Testis (tissue), 2 donors: ENCODE measurements at regions not wholly inside any gene's neighbourhood (a gene's known extent, or its start where the extent isn't known, plus 50 kb on each side); places are given as distances from the start of the nearest gene placed in this dataset.

Source experiments
- DNase-seq: peaks from one replicate; pipeline ENCODE4 v3.0.0-alpha.2; 2019
- H3K27ac ChIP-seq, 2 donors: fragments of 200-600 bp; sonication (generic); one replicate each; pipeline ENCODE4 v1.5.1; 2019
- H3K27me3 ChIP-seq: fragments of 200-600 bp; sonication (generic); one replicate; pipeline ENCODE4 v1.5.1; 2019
- H3K36me3 ChIP-seq: fragments of 200-600 bp; sonication (generic); one replicate; pipeline ENCODE4 v1.5.1; 2017; ENCODE audit warnings: low read depth; ENCODE audit errors: missing control alignments
- H3K4me1 ChIP-seq: fragments of 200-600 bp; sonication (generic); one replicate; pipeline ENCODE4 v1.5.1; 2019
- H3K4me3 ChIP-seq, 2 donors: fragments of 200-600 bp; sonication (generic); one replicate each; pipeline ENCODE4 v1.5.1; 2017 to 2019
- H3K9me3 ChIP-seq: fragments of 200-600 bp; sonication (generic); one replicate; pipeline ENCODE4 v1.5.1; 2017
- POLR2A ChIP-seq: fragments of 450-650 bp; IDR thresholded peaks from one replicate; pipeline ENCODE4 v1.6.1; 2017; ENCODE audit warnings: antibody characterized with exemption, mild to moderate bottlenecking, moderate library complexity
- WGBS, 2 donors: methylation state at CpG; one replicate each; pipeline ENCODE4 v1.1.5; 2018; 5-methylcytosine and 5-hydroxymethylcytosine counted together
- intact Hi-C: fragments of 100-400 bp; cut with DNase I; formaldehyde crosslinking; loops from one replicate; pipeline ENCODE4 v1.15.1; 2023; ENCODE audit warnings: low total_unique reads
- TF ChIP-seq, protein P1 (sequence below), 3 experiments: fragments of 450-650 bp in 2 of 3; fragments of 200-600 bp in 1 of 3; sonication (generic) in 1 of 3; IDR thresholded peaks; one replicate each; pipeline ENCODE4 v1.5.1; 2016 to 2019; ENCODE audit warnings: antibody characterized with exemption in 3 of 3, mild to moderate bottlenecking in 2 of 3, moderate library complexity in 1 of 3

DNA sequence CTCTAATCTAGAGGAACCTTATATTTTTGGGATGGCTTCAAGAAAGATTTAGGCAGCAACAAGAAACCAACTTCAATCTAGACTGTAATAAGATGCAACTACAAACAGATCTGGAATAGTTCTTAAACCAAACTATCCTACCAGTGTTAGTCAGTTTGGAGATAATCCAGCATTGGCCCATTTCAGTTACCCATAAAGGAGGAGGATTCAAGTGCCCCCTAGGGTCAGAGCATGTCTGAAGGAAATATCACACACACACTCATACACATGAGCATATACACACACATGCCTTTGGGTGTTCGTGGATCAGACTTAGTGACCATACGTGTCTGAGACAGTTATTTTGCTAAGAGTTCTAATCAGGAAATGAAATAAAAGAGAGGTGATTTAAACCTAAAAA, 261.2 kb downstream of the ADAMTS20 start:
- WGBS, 2 donors, result 92 to 100% methylated on average over 2 of the region's 2 CpGs
- no peak for TF ChIP-seq POLR2A
- TF ChIP-seq, protein P1, sequence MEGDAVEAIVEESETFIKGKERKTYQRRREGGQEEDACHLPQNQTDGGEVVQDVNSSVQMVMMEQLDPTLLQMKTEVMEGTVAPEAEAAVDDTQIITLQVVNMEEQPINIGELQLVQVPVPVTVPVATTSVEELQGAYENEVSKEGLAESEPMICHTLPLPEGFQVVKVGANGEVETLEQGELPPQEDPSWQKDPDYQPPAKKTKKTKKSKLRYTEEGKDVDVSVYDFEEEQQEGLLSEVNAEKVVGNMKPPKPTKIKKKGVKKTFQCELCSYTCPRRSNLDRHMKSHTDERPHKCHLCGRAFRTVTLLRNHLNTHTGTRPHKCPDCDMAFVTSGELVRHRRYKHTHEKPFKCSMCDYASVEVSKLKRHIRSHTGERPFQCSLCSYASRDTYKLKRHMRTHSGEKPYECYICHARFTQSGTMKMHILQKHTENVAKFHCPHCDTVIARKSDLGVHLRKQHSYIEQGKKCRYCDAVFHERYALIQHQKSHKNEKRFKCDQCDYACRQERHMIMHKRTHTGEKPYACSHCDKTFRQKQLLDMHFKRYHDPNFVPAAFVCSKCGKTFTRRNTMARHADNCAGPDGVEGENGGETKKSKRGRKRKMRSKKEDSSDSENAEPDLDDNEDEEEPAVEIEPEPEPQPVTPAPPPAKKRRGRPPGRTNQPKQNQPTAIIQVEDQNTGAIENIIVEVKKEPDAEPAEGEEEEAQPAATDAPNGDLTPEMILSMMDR (IDR thresholded peaks at IDR 0.05), result no peak
- H3K4me3 ChIP-seq, result no peak overlapping the region

DNA sequence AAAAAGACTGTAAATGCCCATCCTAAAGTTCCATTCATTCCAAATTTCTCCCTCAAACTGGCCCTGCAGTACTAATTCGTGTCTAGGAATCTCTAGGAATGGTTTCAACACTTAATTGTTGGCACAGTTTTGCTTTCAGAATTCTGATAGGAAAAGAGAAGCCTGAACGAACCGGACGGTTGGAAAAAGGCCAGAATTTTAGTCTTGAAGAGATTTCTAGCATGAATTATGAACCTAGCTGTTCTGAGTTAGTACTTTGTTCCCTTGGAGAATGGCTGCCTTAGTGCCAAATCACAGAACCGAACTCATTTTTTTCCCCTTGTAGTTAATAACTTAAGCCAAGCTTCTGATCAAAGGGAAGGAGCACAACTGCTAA, 262.6 kb downstream of the ADAMTS20 start:
- no peak overlapping the region for H3K27ac ChIP-seq
- intact Hi-C loops, result no loop called here
- DNase-seq, result no peak

More for the DNA sequence above, 261.2 kb downstream of the ADAMTS20 start:
- Histone ChIP-seq H3K4me1 (peaks cover 8% of the 10 kb centered on the region), H3K9me3 (no peaks in the 10 kb centered on the region), H3K27me3 (no peaks in the 10 kb centered on the region), H3K27ac (no peak overlapping the region), H3K36me3 (no peaks in the 10 kb centered on the region)
- DNase-seq, result no peak
- intact Hi-C loops, result no loop called here

DNA sequence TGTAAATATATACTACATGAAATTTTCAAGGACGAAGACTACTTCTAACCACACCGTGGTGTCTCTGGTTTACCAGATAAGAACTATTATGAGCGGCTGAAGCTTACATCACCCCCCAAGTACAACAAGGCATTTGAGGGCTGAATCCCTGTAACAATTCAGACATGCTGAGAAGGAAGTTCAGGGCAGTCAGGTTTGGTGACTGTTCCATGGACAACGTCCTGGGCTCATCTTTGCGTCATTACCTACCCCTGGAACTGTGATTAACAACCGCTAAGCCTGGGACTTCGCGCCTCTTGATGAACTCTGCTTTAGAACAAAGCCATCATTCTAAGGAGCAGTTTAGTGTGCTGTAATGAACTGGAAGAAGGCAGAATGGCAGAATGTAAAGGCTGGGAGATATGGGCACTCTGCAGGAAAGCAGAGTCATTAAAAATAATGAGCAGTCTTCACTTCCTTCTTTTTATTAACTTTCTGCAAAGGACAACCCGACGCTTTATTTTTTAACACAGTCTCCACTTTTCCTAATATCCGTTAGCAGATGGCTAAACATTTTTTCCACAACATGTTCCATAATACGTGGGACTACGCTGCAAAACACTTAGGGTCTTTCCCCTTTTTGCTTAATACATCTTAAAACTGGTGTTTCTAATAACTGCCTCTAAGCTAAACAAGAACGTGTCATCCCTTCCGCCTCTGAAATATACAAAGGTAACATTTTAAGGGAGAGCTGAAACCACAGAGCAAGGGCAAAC, 263.2 kb downstream of the ADAMTS20 start:
- H3K4me3 ChIP-seq, result no peak overlapping the region
- TF ChIP-seq, protein P1 (IDR thresholded peaks at IDR 0.05), result no peak
- TF ChIP-seq POLR2A, result no peak

More for the DNA sequence above, 262.6 kb downstream of the ADAMTS20 start:
- WGBS, 2 donors, result 10 to 19% methylated on average over 5 of the region's 5 CpGs
- Histone ChIP-seq H3K36me3 (no peaks in the 10 kb centered on the region), H3K4me3 (no peak overlapping the region), H3K9me3 (no peaks in the 10 kb centered on the region), H3K27me3 (no peaks in the 10 kb centered on the region), H3K4me1 (peaks cover 8% of the 10 kb centered on the region)
- TF ChIP-seq, protein P1 (IDR thresholded peaks at IDR 0.05), result no peak
- no peak for TF ChIP-seq POLR2A

DNA sequence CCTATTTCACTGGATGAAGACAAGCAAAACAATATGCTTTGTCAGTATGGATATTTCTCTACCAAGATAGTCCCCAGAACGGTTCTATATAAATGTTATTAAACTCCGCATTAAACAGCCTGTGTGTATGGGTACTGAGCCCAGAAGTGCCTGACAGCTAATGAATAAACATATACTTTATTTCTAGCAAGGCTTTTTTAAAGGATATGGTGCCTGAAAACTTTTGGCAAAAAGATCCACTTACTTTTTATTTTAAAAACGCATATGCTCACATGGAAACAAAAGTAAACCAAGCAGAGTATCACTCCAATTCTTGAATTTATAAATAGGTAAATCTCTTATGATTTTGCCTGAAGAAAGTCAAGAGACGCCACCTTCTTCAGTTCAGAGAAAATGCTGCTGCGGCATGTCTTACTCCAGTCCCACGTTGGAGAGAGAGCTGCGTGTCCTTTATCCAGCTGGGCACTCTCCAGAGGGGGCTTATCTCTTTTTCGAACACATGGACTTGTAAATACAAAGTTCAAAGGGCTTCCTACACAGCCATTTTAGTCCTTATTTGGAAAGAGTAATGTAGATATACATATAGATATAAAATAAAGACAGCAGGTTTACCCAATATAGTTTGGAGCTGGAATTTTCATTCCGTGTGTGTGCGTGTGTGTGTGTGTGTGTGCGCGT, 264.2 kb downstream of the ADAMTS20 start:
- intact Hi-C loops, result no loop called here
- H3K27me3 ChIP-seq, result no peaks in the 10 kb centered on the region
- no peak overlapping the region for H3K27ac ChIP-seq
- no peak overlapping the region for H3K4me3 ChIP-seq
- H3K36me3 ChIP-seq, result no peaks in the 10 kb centered on the region
- peaks cover 8% of the 10 kb centered on the region for H3K4me1 ChIP-seq
- TF ChIP-seq POLR2A, result no peak
- TF ChIP-seq, protein P1 (IDR thresholded peaks at IDR 0.05), result no peak
- 48 to 51% methylated on average over 12 of the region's 12 CpGs for WGBS, 2 donors
- DNase-seq, result no peak
- H3K9me3 ChIP-seq, result no peaks in the 10 kb centered on the region

More for the DNA sequence above, 263.2 kb downstream of the ADAMTS20 start:
- intact Hi-C loops, result no loop called here
- no peak overlapping the region for H3K27ac ChIP-seq
- WGBS, 2 donors, result 34 to 37% methylated on average over 15 of the region's 15 CpGs
- no peak for DNase-seq
- H3K27me3 ChIP-seq, result no peaks in the 10 kb centered on the region
- H3K4me1 ChIP-seq, result peaks cover 8% of the 10 kb centered on the region
- no peaks in the 10 kb centered on the region for H3K9me3 ChIP-seq
- H3K36me3 ChIP-seq, result no peaks in the 10 kb centered on the region
